PC-9 (cell line): ENCODE measurements at regions not wholly inside any gene's neighbourhood (a gene's known extent, or its start where the extent isn't known, plus 50 kb on each side); places are given as distances from the start of the nearest gene placed in this dataset.
"Not testable (repeated sequence)": the region's sequence is repeated elsewhere in the genome, so short reads cannot be mapped to it uniquely, and the experiment has no call there.

Experiments used
- BruUV-seq: library from RNA; stranded (reverse); fragments of 400-500 nt; replicated peaks from 2 replicates; lab custom pipeline; 2021; lab: Mats Ljungman, UMichigan
- CTCF ChIA-PET: fragments of 300-600 bp; sonication (Branson Sonifier 250); formaldehyde crosslinking; loops from one replicate; lab custom pipeline; 2022; ENCODE audit warnings: antibody characterized with exemption; lab: Charles Lee
- POLR2A ChIA-PET: fragments of 300-600 bp; sonication (Branson Sonifier 250); formaldehyde crosslinking; loops from one replicate; lab custom pipeline; 2022; ENCODE audit warnings: antibody characterized with exemption; ENCODE audit not compliant: unreplicated experiment; lab: Charles Lee
- DNase-seq, 2 experiments: peaks; one replicate each; pipeline versions ENCODE4 v3.0.0 to v3.0.0-alpha.2; 2015 to 2022; ENCODE audit warnings: mixed read lengths in 1 of 2
- H2AFZ ChIP-seq: fragments of 200-600 bp; sonication (generic); 2 replicates; pipeline ENCODE4 v1.8.1; 2017; ENCODE audit warnings: antibody characterized with exemption
- H3F3A ChIP-seq: fragments of 200-600 bp; sonication (generic); 2 replicates; pipeline ENCODE4 v1.8.1; 2017; ENCODE audit warnings: antibody characterized with exemption, mild to moderate bottlenecking, low read depth; ENCODE audit not compliant: insufficient read depth
- H3K27ac ChIP-seq: fragments of 200-600 bp; sonication (generic); 2 replicates; pipeline ENCODE4 v1.6.1; 2016; ENCODE audit warnings: mixed run types
- H3K27me3 ChIP-seq: fragments of 200-600 bp; sonication (generic); 2 replicates; pipeline ENCODE4 v1.6.1; 2016; ENCODE audit warnings: low read depth, mixed run types; ENCODE audit not compliant: insufficient read depth
- H3K36me3 ChIP-seq: fragments of 200-600 bp; sonication (generic); 2 replicates; pipeline ENCODE4 v1.6.1; 2016; ENCODE audit warnings: low read depth, mixed run types
- H3K4me1 ChIP-seq: fragments of 200-600 bp; sonication (generic); replicated peaks from 2 replicates; pipeline ENCODE4 v1.6.1; 2016; ENCODE audit warnings: mixed run types; ENCODE audit not compliant: insufficient read depth
- H3K4me2 ChIP-seq: fragments of 200-600 bp; sonication (generic); 2 replicates; pipeline ENCODE4 v1.6.1; 2017; ENCODE audit warnings: mixed run types
- H3K4me3 ChIP-seq: fragments of 200-600 bp; sonication (generic); 2 replicates; pipeline ENCODE4 v1.6.1; 2016; ENCODE audit warnings: mixed run types
- H3K79me2 ChIP-seq: fragments of 200-600 bp; sonication (generic); 2 replicates; pipeline ENCODE4 v1.6.1; 2017; ENCODE audit warnings: low read depth, mixed run types
- H3K9me2 ChIP-seq: fragments of 200-600 bp; sonication (generic); 2 replicates; pipeline ENCODE4 v1.8.1; 2017; ENCODE audit warnings: mild to moderate bottlenecking; ENCODE audit not compliant: insufficient read depth
- H3K9me3 ChIP-seq: fragments of 200-600 bp; sonication (generic); 2 replicates; pipeline ENCODE4 v1.8.1; 2016; ENCODE audit warnings: low read depth; ENCODE audit not compliant: insufficient read depth
- H4K20me1 ChIP-seq: fragments of 200-600 bp; sonication (generic); 2 replicates; pipeline ENCODE4 v1.8.1; 2017; ENCODE audit not compliant: insufficient read depth
- EZH2 ChIP-seq: fragments of 200-600 bp; sonication (generic); IDR thresholded peaks from 2 replicates; pipeline ENCODE4 v1.8.0; 2017; ENCODE audit warnings: antibody characterized with exemption, low read depth
- intact Hi-C: fragments of 100-400 bp; cut with micrococcal nuclease; formaldehyde crosslinking; loops from one replicate; pipeline ENCODE4 v1.10.0; 2022; ENCODE audit not compliant: unreplicated experiment
- TF ChIP-seq, protein P1 (sequence below): fragments of 200-600 bp; sonication (generic); conservative IDR thresholded peaks from 2 replicates; pipeline ENCODE4 v1.6.1; 2017; ENCODE audit warnings: mixed run types, antibody characterized with exemption, mild to moderate bottlenecking, moderate library complexity

DNA sequence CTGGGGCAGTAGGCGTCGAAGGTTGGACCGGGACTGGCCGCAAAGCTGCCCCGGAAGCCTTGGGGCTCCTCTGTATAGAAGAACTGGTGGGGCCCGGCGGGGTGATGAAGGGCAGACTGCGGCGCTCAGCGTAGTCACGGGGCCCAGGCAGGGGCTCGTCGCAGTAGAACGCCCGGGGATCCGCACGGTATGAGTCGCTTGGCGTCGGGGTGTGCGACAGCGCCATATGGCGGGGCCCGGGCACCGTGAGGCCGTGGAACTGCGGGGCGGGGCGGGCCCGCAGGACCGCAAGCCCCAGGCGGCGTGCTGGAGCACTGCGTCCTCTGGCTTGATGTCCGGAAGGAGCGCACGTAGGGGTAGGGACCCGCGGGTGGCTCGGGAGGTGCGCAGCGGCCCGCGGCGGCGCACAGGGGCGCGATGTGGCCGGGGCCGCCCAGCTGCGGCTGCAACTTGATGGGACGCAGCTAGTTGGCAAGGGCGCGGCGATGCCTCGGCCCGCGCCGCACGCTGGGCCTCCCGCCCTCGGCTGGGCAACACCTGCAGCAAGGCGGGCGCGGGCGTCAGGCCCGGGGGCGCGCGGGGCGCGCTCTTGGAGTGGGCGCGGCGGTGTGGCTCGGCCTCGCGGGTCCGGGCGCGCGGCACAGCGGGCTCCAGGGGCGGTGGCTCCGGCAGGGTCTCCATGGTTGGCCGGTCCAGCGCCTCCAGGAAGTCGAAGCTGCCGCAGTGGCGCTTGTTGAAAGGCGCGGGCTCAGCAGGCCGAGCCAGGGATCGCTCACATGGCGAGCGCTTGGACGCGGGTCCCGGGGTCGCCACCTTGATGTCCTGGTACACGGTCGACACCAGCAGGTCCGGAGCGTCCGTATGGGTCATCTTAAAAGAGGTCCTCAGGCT, 251.4 kb downstream of the ANKRD30B start:
- POLR2A ChIA-PET, result no interaction called here

DNA sequence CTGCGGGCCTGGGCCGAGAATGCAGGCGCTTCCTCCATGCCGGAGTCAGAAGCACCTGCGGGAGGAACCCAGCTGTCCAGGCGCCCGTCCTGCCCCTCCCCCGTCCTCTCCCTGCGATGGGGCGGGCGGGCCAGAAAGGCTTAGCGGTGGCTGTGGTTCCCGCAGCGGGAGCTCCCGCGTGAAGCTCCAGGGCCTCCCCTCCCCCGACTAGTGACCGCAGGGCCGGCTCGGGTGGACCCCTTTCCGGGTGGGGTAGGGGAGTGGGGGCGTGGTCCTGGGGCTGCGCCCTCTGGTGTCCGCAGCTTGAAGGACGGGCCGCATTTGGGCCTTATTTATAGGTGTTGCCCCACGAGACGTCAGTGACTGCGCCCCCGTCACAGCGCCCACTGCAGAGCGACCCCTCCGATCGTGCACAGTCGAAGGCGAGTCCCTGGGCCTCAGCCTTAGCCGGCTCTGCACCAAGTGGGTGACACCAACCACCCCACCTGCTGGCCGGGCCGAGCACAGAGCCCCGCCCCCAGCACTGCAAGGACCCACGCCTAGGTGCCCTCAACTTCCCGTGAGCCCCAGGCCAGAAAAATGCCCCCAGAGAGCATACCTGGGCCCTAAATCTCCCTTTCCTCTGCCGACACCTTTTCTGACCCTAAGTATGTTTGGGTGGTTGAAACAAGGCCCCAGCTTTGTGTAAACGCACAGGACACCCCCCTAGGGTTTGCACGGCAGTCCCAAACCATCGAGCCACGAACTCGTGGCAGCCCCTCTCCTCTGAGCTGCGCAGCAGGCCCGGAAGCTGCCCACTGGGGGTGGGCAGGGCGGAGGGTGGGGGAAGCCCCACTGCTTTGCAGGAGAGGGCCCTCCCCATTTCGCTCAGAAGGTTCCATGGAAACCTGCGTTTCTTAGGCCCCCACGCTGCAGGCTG, 252.4 kb downstream of the ANKRD30B start:
- H3F3A ChIP-seq, H3K4me2 ChIP-seq, H2AFZ ChIP-seq, H3K9me2 ChIP-seq, H3K27me3 ChIP-seq, H3K27ac ChIP-seq, H3K79me2 ChIP-seq, CTCF ChIA-PET, H4K20me1 ChIP-seq, BruUV-seq, intact Hi-C loops, POLR2A ChIA-PET, H3K36me3 ChIP-seq, DNase-seq, H3K4me3 ChIP-seq, H3K4me1 ChIP-seq, H3K9me3 ChIP-seq: not testable (repeated sequence)

More for the DNA sequence above, 251.4 kb downstream of the ANKRD30B start:
- no peaks in the 10 kb centered on the region for H3K27me3 ChIP-seq
- H3K9me2 ChIP-seq, result no peaks in the 10 kb centered on the region
- H3K9me3 ChIP-seq, result no peaks in the 10 kb centered on the region
- no peak for TF ChIP-seq EZH2
- TF ChIP-seq, protein P1, sequence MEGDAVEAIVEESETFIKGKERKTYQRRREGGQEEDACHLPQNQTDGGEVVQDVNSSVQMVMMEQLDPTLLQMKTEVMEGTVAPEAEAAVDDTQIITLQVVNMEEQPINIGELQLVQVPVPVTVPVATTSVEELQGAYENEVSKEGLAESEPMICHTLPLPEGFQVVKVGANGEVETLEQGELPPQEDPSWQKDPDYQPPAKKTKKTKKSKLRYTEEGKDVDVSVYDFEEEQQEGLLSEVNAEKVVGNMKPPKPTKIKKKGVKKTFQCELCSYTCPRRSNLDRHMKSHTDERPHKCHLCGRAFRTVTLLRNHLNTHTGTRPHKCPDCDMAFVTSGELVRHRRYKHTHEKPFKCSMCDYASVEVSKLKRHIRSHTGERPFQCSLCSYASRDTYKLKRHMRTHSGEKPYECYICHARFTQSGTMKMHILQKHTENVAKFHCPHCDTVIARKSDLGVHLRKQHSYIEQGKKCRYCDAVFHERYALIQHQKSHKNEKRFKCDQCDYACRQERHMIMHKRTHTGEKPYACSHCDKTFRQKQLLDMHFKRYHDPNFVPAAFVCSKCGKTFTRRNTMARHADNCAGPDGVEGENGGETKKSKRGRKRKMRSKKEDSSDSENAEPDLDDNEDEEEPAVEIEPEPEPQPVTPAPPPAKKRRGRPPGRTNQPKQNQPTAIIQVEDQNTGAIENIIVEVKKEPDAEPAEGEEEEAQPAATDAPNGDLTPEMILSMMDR, result no peak
- BruUV-seq, result no TSS peak
- no peaks in the 10 kb centered on the region for H3K79me2 ChIP-seq
- no peaks in the 10 kb centered on the region for H4K20me1 ChIP-seq
- H3K4me3 ChIP-seq, result no peak overlapping the region
- intact Hi-C loops, result no loop called here
- H3K4me2 ChIP-seq, result no peak overlapping the region
- H3K27ac ChIP-seq, result no peak overlapping the region
- no peaks in the 10 kb centered on the region for H3K36me3 ChIP-seq
- CTCF ChIA-PET, result no interaction called here
- no peaks in the 10 kb centered on the region for H3K4me1 ChIP-seq
- no peaks in the 10 kb centered on the region for H3F3A ChIP-seq
- H2AFZ ChIP-seq, result no peak overlapping the region
- DNase-seq, result no peak

DNA sequence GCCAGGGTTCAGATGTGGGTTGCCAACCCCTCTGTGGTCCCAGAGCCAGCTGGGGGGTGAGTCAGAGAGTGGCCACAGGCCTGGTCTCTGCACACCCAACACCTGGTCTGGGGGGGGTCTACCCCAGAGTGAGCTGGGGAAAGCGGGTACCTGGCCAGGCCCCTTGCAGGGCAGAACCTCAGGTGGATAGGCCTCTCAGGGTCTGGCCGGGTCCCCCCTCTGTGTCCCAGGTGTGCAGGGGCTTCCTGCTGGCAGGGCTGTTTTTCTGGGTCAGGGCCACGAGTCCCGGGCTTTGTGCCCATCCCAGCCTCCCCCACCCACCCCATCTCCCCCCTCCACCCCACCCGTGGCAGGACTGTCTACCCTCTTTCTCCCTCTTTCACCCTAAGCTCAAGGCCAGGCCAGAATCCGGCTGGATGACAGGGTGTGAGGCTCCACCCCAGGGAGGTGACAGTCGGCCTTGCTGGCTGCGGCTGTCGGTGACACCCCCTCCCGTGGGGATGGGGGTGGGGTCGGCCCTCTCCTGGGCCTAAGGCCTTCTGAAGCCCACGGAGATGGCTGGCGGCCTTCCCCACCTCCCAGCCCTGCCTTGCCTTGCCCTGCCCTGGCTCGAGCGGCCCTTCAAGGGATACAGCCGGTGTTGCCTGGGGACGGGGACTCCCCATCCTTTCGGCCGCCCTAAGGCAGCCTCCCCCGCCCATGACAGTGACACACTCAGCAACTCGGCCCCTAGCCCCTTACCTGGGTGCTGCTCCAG, 253.2 kb downstream of the ANKRD30B start:
- H3K9me3 ChIP-seq, H4K20me1 ChIP-seq, H3K4me3 ChIP-seq, H2AFZ ChIP-seq, H3K36me3 ChIP-seq, POLR2A ChIA-PET, H3F3A ChIP-seq, DNase-seq, CTCF ChIA-PET, intact Hi-C loops, H3K4me2 ChIP-seq, H3K27me3 ChIP-seq, BruUV-seq, H3K79me2 ChIP-seq, H3K9me2 ChIP-seq, H3K27ac ChIP-seq, H3K4me1 ChIP-seq: not testable (repeated sequence)

DNA sequence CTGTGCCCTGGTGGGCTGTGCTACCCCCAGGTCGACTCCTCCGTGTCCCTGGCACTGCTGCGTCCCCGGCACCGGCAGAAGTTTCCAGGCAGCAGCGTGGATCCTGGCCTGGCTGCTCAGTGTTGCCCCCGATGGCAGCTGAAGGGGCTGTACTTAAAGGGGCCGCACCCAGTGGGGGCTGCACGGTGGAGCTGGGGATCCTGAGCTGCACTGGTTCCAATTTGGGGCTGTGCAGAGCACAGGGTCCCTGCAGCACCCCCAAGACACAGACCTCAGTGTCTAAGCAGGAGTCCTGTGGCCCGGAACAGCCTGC, 253.8 kb downstream of the ANKRD30B start:
- H3F3A ChIP-seq, result not testable (repeated sequence)

DNA sequence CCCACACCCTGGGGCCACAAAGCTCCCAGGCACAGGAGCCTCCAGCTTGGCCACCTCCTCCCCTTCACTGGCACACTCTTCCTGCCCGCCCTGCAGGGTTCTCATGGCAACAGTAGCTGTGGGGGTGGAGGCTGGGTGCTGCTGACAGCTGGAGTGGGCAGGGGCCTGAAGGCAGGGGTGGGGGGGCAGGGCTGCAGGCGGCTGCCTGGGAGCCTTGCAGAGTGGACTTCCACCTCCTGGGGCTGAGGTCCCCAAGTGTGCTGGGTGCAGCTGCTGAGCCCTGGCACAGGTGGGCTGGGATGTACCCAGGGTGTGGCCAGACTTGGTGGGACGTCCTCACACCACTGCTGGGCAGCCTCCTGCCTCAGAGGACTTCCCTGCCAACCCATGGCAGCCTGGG, 254.8 kb downstream of the ANKRD30B start:
- DNase-seq, H4K20me1 ChIP-seq, H3K36me3 ChIP-seq, H3K4me3 ChIP-seq, H3F3A ChIP-seq, POLR2A ChIA-PET, CTCF ChIA-PET, H2AFZ ChIP-seq, H3K79me2 ChIP-seq, H3K4me1 ChIP-seq, H3K9me3 ChIP-seq, intact Hi-C loops, H3K27me3 ChIP-seq, H3K4me2 ChIP-seq, H3K9me2 ChIP-seq, BruUV-seq, H3K27ac ChIP-seq: not testable (repeated sequence)

More for the DNA sequence above, 253.8 kb downstream of the ANKRD30B start:
- H3K27me3 ChIP-seq, DNase-seq, BruUV-seq, H4K20me1 ChIP-seq, H3K4me1 ChIP-seq, H3K9me2 ChIP-seq, H2AFZ ChIP-seq, POLR2A ChIA-PET, H3K4me2 ChIP-seq, H3K9me3 ChIP-seq, CTCF ChIA-PET, H3K79me2 ChIP-seq, H3K36me3 ChIP-seq, intact Hi-C loops, H3K27ac ChIP-seq, H3K4me3 ChIP-seq: not testable (repeated sequence)

DNA sequence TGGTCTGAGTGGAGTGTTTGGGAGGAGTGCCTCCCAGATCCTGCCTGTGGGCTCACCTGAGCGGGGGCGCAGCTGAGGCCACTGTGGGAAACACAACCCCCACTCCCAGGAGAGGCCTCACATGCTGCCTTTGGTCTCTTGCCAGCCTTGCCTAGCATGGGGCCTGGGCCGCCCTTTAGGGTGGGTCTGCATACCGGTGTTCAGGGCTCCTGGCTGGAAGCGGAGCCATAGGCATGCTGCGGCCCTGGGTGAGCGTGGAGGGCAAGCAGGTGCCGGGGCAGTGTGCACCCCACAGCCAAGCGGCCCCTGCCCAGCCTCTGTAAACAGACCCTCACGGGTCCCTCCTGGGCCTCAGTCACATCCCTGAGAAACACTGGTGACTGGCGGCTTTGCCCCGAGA, 255.3 kb downstream of the ANKRD30B start:
- H3K9me3 ChIP-seq, intact Hi-C loops, DNase-seq: not testable (repeated sequence)

More for the DNA sequence above, 255.3 kb downstream of the ANKRD30B start:
- H3K27me3 ChIP-seq, H3K79me2 ChIP-seq, H3K36me3 ChIP-seq, H3F3A ChIP-seq, H3K27ac ChIP-seq, H2AFZ ChIP-seq, H3K9me2 ChIP-seq, H3K4me2 ChIP-seq, H4K20me1 ChIP-seq, BruUV-seq, CTCF ChIA-PET, H3K4me3 ChIP-seq, H3K4me1 ChIP-seq, POLR2A ChIA-PET: not testable (repeated sequence)
